Glutamatergic neuron (in vitro differentiated cells): ENCODE measurements at regions not wholly inside any gene's neighbourhood (a gene's known extent, or its start where the extent isn't known, plus 50 kb on each side); places are given as distances from the start of the nearest gene placed in this dataset.

Experiments
- DNase-seq: peaks from one replicate; pipeline ENCODE4 v3.0.0; 2022
- H3K27ac Mint-ChIP-seq: one replicate; pipeline ENCODE4 v1.8.0; 2020; ENCODE audit warnings: mild to moderate bottlenecking, mixed read lengths, inconsistent platforms; ENCODE audit not compliant: unreplicated experiment
- H3K27me3 Mint-ChIP-seq: one replicate; pipeline ENCODE4 v1.8.0; 2020; ENCODE audit warnings: mild to moderate bottlenecking, moderate library complexity, mixed read lengths, inconsistent platforms; ENCODE audit not compliant: unreplicated experiment
- H3K36me3 Mint-ChIP-seq: one replicate; pipeline ENCODE4 v1.8.0; 2020; ENCODE audit warnings: mild to moderate bottlenecking, mixed read lengths, inconsistent platforms; ENCODE audit not compliant: unreplicated experiment
- H3K4me1 Mint-ChIP-seq: one replicate; pipeline ENCODE4 v1.8.0; 2020; ENCODE audit warnings: mild to moderate bottlenecking, low read depth, mixed read lengths, inconsistent platforms; ENCODE audit not compliant: unreplicated experiment
- H3K4me3 Mint-ChIP-seq: one replicate; pipeline ENCODE4 v1.8.0; 2020; ENCODE audit warnings: mild to moderate bottlenecking, mixed read lengths, inconsistent platforms; ENCODE audit not compliant: unreplicated experiment
- H3K9me3 Mint-ChIP-seq: one replicate; pipeline ENCODE4 v1.8.0; 2020; ENCODE audit warnings: mild to moderate bottlenecking, moderate library complexity, mixed read lengths, inconsistent platforms; ENCODE audit not compliant: unreplicated experiment
- TF ChIP-seq, protein P1 (sequence below): fragments of 200-600 bp; sonication (generic); IDR thresholded peaks from one replicate; pipeline ENCODE4 v1.5.0; 2021; ENCODE audit not compliant: partially characterized antibody, unreplicated experiment

DNA sequence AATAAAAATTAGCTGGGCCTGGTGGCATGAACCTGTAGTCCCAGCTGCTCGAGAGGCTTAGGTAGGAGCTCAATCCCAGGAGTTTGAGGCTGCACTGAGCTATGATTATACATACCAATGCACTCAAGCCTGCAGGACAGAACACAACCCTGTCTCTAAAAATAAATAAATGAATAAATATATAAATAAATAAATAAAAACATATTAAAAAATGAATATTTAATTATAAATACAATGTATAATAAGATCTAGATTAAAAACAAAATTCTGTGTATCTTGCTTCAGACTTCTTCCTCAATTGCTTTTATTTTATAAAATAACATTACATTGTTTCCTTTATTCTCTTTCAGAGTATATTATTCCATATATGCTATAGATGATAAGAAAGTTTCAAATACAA, 1964.1 kb downstream of the PCDH9 start:
- DNase-seq = no peak
- Mint-ChIP-seq H3K27ac (no peak overlapping the region), H3K36me3 (no peaks in the 10 kb centered on the region), H3K27me3 (peaks cover 2% of the 10 kb centered on the region), H3K9me3 (no peaks in the 10 kb centered on the region), H3K4me3 (no peak overlapping the region), H3K4me1 (peaks cover 8% of the 10 kb centered on the region)
- TF ChIP-seq, protein P1, sequence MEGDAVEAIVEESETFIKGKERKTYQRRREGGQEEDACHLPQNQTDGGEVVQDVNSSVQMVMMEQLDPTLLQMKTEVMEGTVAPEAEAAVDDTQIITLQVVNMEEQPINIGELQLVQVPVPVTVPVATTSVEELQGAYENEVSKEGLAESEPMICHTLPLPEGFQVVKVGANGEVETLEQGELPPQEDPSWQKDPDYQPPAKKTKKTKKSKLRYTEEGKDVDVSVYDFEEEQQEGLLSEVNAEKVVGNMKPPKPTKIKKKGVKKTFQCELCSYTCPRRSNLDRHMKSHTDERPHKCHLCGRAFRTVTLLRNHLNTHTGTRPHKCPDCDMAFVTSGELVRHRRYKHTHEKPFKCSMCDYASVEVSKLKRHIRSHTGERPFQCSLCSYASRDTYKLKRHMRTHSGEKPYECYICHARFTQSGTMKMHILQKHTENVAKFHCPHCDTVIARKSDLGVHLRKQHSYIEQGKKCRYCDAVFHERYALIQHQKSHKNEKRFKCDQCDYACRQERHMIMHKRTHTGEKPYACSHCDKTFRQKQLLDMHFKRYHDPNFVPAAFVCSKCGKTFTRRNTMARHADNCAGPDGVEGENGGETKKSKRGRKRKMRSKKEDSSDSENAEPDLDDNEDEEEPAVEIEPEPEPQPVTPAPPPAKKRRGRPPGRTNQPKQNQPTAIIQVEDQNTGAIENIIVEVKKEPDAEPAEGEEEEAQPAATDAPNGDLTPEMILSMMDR = no peak

DNA sequence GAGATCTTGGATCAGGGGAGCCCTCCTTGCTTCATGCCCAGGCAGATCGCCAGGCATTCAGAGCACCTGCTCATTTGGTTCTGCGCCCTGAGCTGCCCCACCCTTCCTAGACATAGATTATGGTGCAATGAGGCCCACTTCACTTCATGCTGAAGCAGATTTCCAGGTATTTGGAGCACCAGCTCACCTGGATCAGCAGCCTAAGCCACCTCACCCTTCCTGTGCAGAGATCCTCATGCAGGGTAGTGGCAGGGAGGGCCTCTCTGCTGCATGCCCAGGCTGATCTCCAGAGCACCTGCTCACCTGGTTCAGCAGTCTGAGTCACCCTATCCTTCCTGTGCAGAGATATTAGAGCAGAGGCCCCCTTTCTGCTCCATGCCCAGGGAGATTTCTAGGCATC, 1966.1 kb downstream of the PCDH9 start:
- peaks cover 8% of the 10 kb centered on the region for H3K4me1 Mint-ChIP-seq
- H3K36me3 Mint-ChIP-seq = no peaks in the 10 kb centered on the region
- H3K27me3 Mint-ChIP-seq = peaks cover 2% of the 10 kb centered on the region
- H3K27ac Mint-ChIP-seq = no peak overlapping the region
- no peak for DNase-seq
- no peaks in the 10 kb centered on the region for H3K9me3 Mint-ChIP-seq
- TF ChIP-seq, protein P1 = no peak
- H3K4me3 Mint-ChIP-seq = no peak overlapping the region

DNA sequence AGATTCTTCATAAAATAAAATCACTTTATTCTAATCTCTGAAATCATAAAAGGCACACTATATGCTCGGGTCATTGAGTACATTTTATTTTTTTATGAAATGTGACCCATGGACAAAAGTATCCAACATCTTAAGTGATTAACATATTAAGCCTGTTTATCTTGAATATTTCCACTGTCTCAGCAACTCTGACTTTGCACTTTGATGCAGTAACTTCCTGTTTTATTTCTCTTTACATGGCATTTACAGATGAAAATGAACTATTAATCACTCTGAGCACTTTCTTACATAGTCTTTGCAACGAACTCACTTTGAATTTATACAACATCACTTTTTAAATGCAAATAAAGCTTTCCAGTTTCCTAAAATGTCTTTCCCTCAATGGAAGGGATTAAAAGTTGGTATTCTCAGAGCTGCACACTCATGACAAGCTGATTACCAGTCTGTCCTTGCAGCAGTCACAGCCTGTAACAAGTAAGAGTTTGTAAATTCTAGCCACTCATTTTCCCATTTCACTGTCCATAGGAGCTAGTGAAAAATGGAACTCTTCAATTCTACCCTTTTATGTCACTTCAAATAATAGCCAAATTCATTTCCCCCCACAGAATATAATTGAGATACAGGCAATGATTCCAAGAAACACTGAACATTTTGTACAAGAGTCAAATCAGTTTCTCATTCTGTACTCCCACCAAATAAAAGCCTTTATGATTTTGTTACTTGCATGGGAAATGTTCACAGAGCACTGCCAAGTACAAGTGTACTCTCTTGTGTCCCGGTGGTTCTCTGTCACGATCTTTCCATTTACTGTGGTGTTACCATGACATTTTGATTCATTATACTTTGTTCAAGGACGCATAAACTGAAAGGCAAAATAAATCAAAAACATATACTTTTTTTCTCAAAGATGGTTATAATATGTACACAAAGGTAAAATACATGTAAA, 1968.9 kb downstream of the PCDH9 start:
- H3K9me3 Mint-ChIP-seq = no peaks in the 10 kb centered on the region
- no peaks in the 10 kb centered on the region for H3K36me3 Mint-ChIP-seq
- H3K4me3 Mint-ChIP-seq = no peak overlapping the region
- TF ChIP-seq, protein P1 = no peak
- peaks cover 8% of the 10 kb centered on the region for H3K4me1 Mint-ChIP-seq
- H3K27me3 Mint-ChIP-seq = peaks cover 2% of the 10 kb centered on the region
- DNase-seq = no peak
- H3K27ac Mint-ChIP-seq = no peak overlapping the region

DNA sequence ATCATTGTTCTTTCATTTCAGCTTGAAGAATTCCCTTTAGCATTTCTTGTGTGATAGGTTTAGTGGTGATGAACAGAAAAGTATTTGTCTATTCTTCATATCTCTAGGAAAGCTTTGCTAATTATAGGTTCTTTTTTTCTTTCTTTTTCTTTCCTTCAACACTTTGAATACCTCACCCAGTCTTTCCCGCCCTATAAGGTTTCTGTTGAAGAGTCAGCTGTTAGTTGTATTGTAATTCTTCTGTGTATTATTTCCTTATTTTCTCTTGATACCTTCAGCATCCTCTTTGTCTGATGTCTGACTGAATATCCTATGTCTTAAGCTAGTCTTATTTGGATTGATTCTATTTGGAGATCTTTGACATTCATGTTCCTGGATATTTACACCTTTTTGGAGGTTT, 1989.4 kb downstream of the PCDH9 start:
- Mint-ChIP-seq H3K4me3 (no peak overlapping the region), H3K36me3 (peaks cover 4% of the 10 kb centered on the region), H3K4me1 (no peaks in the 10 kb centered on the region), H3K27ac (no peak overlapping the region), H3K9me3 (peaks cover 3% of the 10 kb centered on the region), H3K27me3 (no peaks in the 10 kb centered on the region)
- no peak for DNase-seq
- TF ChIP-seq, protein P1 = no peak

DNA sequence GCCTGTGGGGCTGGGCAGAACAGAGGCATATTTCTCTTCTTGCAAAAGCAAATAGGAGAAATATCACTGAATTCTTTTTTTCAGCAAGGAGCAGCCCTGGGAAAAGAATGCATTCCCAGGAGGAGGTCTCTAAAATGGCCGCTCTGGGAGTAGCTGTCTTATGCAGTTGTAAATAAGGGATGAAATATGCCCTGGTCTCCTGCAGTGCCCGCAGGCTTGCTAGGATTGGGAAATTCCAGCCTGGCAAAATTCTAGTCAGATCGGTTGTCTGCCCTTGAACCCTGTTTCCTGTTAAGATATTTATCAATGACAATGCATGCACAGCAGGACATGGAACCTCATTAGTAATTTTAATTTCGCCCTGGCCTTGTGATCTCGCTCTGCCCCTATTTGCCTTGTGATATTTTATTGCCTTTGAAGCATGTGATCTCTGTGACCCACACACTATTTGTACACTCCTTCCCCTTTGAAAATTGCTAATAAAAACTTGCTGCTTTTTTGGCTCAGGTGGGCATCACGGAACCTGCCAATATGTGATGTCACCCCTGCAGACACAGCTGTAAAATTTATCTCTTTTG, 1993.2 kb downstream of the PCDH9 start:
- Mint-ChIP-seq H3K36me3 (peaks cover 4% of the 10 kb centered on the region), H3K27ac (no peak overlapping the region), H3K27me3 (no peaks in the 10 kb centered on the region), H3K9me3 (peaks cover 3% of the 10 kb centered on the region), H3K4me1 (no peaks in the 10 kb centered on the region), H3K4me3 (no peak overlapping the region)
- DNase-seq = no peak
- TF ChIP-seq, protein P1 = no peak
